Upper lobe of left lung (tissue), 6 donors: ENCODE measurements at regions not wholly inside any gene's neighbourhood (a gene's known extent, or its start where the extent isn't known, plus 50 kb on each side); places are given as distances from the start of the nearest gene placed in this dataset.

ENCODE experiments used
- ATAC-seq, 2 donors: fragments of 200-7000 bp; cut with Tn5 transposase; one replicate each; pipeline ENCODE4 v1.9.1; 2022; ENCODE audit warnings: mild to moderate bottlenecking in 2 of 2, moderate library complexity in 2 of 2; ENCODE audit not compliant: low FRiP score in 2 of 2
- DNase-seq, 2 donors: peaks; one replicate each; pipeline ENCODE4 v3.0.0-alpha.2; 2019 to 2020
- H3K27ac ChIP-seq, 4 donors: fragments of 200-600 bp; sonication (generic); one replicate each; pipeline ENCODE4 v1.5.1; 2016 to 2019
- H3K27me3 ChIP-seq, 4 donors: fragments of 200-600 bp; sonication (generic); one replicate each; pipeline ENCODE4 v1.5.1; 2017 to 2019
- H3K36me3 ChIP-seq, 4 donors: fragments of 200-600 bp; sonication (generic); one replicate each; pipeline ENCODE4 v1.5.1; 2016 to 2019
- H3K4me1 ChIP-seq, 4 donors: fragments of 200-600 bp; sonication (generic); one replicate each; pipeline ENCODE4 v1.5.1; 2018 to 2019
- H3K4me3 ChIP-seq, 4 donors: fragments of 200-600 bp; sonication (generic); one replicate each; pipeline ENCODE4 v1.5.1; 2017 to 2019; ENCODE audit warnings: mild to moderate bottlenecking in 2 of 4, moderate library complexity in 1 of 4
- H3K9me3 ChIP-seq, 4 donors: fragments of 200-600 bp; sonication (generic); one replicate each; pipeline ENCODE4 v1.5.1; 2018 to 2019
- CTCF ChIP-seq, 6 experiments: fragments of 450-650 bp in 4 of 6; fragments of 200-600 bp in 2 of 6; sonication (generic) in 2 of 6; IDR thresholded peaks; one replicate each; pipeline ENCODE4 v1.5.1; 2016 to 2019; ENCODE audit warnings: antibody characterized with exemption in 6 of 6
- EP300 ChIP-seq, 4 donors: sonication (generic); formaldehyde crosslinking; IDR thresholded peaks; one replicate each; pipeline ENCODE4 v1.5.1; 2017; ENCODE audit warnings: antibody characterized with exemption in 4 of 4, control low read depth in 2 of 4
- POLR2A ChIP-seq, 4 donors: fragments of 450-650 bp; IDR thresholded peaks; one replicate each; pipeline ENCODE4 v1.5.1; 2016 to 2017; ENCODE audit warnings: antibody characterized with exemption in 4 of 4, mild to moderate bottlenecking in 2 of 4
- POLR2AphosphoS5 ChIP-seq, 2 donors: sonication (generic); formaldehyde crosslinking; IDR thresholded peaks; one replicate each; pipeline ENCODE4 v1.5.1; 2017; ENCODE audit warnings: antibody characterized with exemption in 2 of 2
- WGBS, 2 donors: methylation state at CpG; one replicate each; pipeline ENCODE4 v1.1.5; 2017 to 2018; 5-methylcytosine and 5-hydroxymethylcytosine counted together
- donor health status: DM: no; HTN: no; CAD: no; lungs with moderate emphysema.
- donor health status: DM: no; HTN: yes; CAD: no; lungs with severe emphysema.

- H3K36me3 ChIP-seq = no peaks in the 10 kb centered on the region
- no peak for TF ChIP-seq POLR2A (IDR thresholded peaks at IDR 0.05)
- no peak for TF ChIP-seq POLR2AphosphoS5 (IDR thresholded peaks at IDR 0.05)
- no peak for TF ChIP-seq EP300 (IDR thresholded peaks at IDR 0.05)
- no peaks in the 10 kb centered on the region for H3K27me3 ChIP-seq
- H3K27ac ChIP-seq = no peak overlapping the region
- peak in 1 of 2 donors; percentile 76 for ATAC-seq
- no peaks in the 10 kb centered on the region for H3K9me3 ChIP-seq
- H3K4me1 ChIP-seq = no peaks in the 10 kb centered on the region
- no peak overlapping the region for H3K4me3 ChIP-seq
- WGBS, 2 donors = 69 to 72% methylated on average over 2 of the region's 2 CpGs
- no peak for DNase-seq
Observed at GRCh38 chr4:121534187-121534586, 153.4 kb upstream of the QRFPR start.

- 96 to 100% methylated on average over 3 of the region's 3 CpGs for WGBS, 2 donors
- no peak for ATAC-seq
- no peak for TF ChIP-seq EP300 (IDR thresholded peaks at IDR 0.05)
- TF ChIP-seq POLR2A (IDR thresholded peaks at IDR 0.05) = no peak
Observed at GRCh38 chr4:121526509-121526908, 145.7 kb upstream of the QRFPR start.

GRCh38 chr4:121519236-121519838 is 138.5 kb upstream of the QRFPR start:
- DNase-seq = no peak
- TF ChIP-seq CTCF (IDR thresholded peaks at IDR 0.05) = no peak
- peak in 2 of 4 donors; percentile 42 to 52 for TF ChIP-seq EP300 (IDR thresholded peaks at IDR 0.05)

More at GRCh38 chr4:121526509-121526908, 145.7 kb upstream of the QRFPR start:
- Histone ChIP-seq H3K36me3 (no peaks in the 10 kb centered on the region), H3K27me3 (no peaks in the 10 kb centered on the region), H3K9me3 (no peaks in the 10 kb centered on the region), H3K27ac (no peak overlapping the region), H3K4me3 (no peak overlapping the region), H3K4me1 (no peaks in the 10 kb centered on the region)
- no peak for DNase-seq

GRCh38 chr4:121517241-121517640 is 136.4 kb upstream of the QRFPR start:
- Histone ChIP-seq H3K27ac (no peak overlapping the region), H3K4me3 (no peak overlapping the region), H3K27me3 (no peaks in the 10 kb centered on the region), H3K36me3 (no peaks in the 10 kb centered on the region), H3K9me3 (no peaks in the 10 kb centered on the region), H3K4me1 (no peaks in the 10 kb centered on the region)
- DNase-seq (no peak), ATAC-seq (no peak)
- TF ChIP-seq EP300 (IDR thresholded peaks at IDR 0.05) (no peak), CTCF (IDR thresholded peaks at IDR 0.05) (no peak), POLR2A (IDR thresholded peaks at IDR 0.05) (no peak), POLR2AphosphoS5 (IDR thresholded peaks at IDR 0.05) (no peak)
- WGBS, 2 donors = 68 to 79% methylated on average over 2 of the region's 2 CpGs

More at GRCh38 chr4:121519236-121519838, 138.5 kb upstream of the QRFPR start:
- H3K36me3 ChIP-seq = no peaks in the 10 kb centered on the region
- peak overlapping the region in 1 of 4 donors; percentile 16 for H3K27ac ChIP-seq
- H3K4me3 ChIP-seq = no peak overlapping the region
- H3K4me1 ChIP-seq = no peaks in the 10 kb centered on the region
- 77 to 81% methylated on average over 6 of the region's 6 CpGs for WGBS, 2 donors
- H3K9me3 ChIP-seq = no peaks in the 10 kb centered on the region
- no peak for ATAC-seq
- no peaks in the 10 kb centered on the region for H3K27me3 ChIP-seq

GRCh38 chr4:121514443-121514842 is 133.6 kb upstream of the QRFPR start:
- Histone ChIP-seq H3K36me3 (no peaks in the 10 kb centered on the region), H3K4me3 (no peak overlapping the region), H3K9me3 (no peaks in the 10 kb centered on the region), H3K27me3 (no peaks in the 10 kb centered on the region), H3K27ac (no peak overlapping the region), H3K4me1 (no peaks in the 10 kb centered on the region)
- WGBS, 2 donors = 66 to 73% methylated on average over 10 of the region's 10 CpGs
- ATAC-seq = no peak
- TF ChIP-seq CTCF (IDR thresholded peaks at IDR 0.05) (no peak), POLR2A (IDR thresholded peaks at IDR 0.05) (no peak), EP300 (IDR thresholded peaks at IDR 0.05) (no peak), POLR2AphosphoS5 (IDR thresholded peaks at IDR 0.05) (no peak)
- DNase-seq = no peak

- DNase-seq (no peak), ATAC-seq (no peak)
- Histone ChIP-seq H3K27me3 (no peaks in the 10 kb centered on the region), H3K4me3 (no peak overlapping the region), H3K36me3 (no peaks in the 10 kb centered on the region), H3K27ac (no peak overlapping the region), H3K4me1 (no peaks in the 10 kb centered on the region), H3K9me3 (no peaks in the 10 kb centered on the region)
- TF ChIP-seq CTCF (IDR thresholded peaks at IDR 0.05) = no peak
- no peak for TF ChIP-seq POLR2A (IDR thresholded peaks at IDR 0.05)
- TF ChIP-seq POLR2AphosphoS5 (IDR thresholded peaks at IDR 0.05) = no peak
- TF ChIP-seq EP300 (IDR thresholded peaks at IDR 0.05) = no peak
- 81 to 82% methylated on average over 2 of the region's 2 CpGs for WGBS, 2 donors
Observed at GRCh38 chr4:121510341-121510874, 129.6 kb upstream of the QRFPR start.
